CD14-positive monocyte (primary cell): ENCODE measurements at regions not wholly inside any gene's neighbourhood (a gene's known extent, or its start where the extent isn't known, plus 50 kb on each side); places are given as distances from the start of the nearest gene placed in this dataset.

Source experiments
- DNase-seq, 3 donors: peaks; one replicate each; pipeline ENCODE4 v3.0.0-alpha.2; 2011 to 2022
- H2AFZ ChIP-seq: 2 replicates; pipeline ENCODE4 v1.6.0; 2012; ENCODE audit warnings: mild to moderate bottlenecking, low read depth, low read length, inconsistent platforms; ENCODE audit not compliant: insufficient read depth, poor library complexity, severe bottlenecking
- H3K27ac ChIP-seq, 2 donors: 1 replicate in 1 of 2; 2 replicates in 1 of 2; pipeline ENCODE4 v1.5.1; 2012 to 2013; ENCODE audit warnings: low read length in 2 of 2, control low read depth in 1 of 2, inconsistent platforms in 1 of 2, low read depth in 1 of 2, mild to moderate bottlenecking in 1 of 2
- H3K27me3 ChIP-seq, 2 donors: one replicate each; pipeline versions ENCODE4 v1.6.0 to v1.6.1; 2011 to 2013; ENCODE audit warnings: low read length in 2 of 2; ENCODE audit not compliant: control insufficient read depth in 2 of 2, insufficient read depth in 2 of 2
- H3K36me3 ChIP-seq, 2 donors: replicated peaks in 1 of 2; 1 replicate in 1 of 2; 2 replicates in 1 of 2; pipeline versions ENCODE4 v1.5.1 to v1.6.1; 2012 to 2013; ENCODE audit warnings: low read length in 2 of 2, control low read depth in 1 of 2, inconsistent platforms in 1 of 2, mild to moderate bottlenecking in 1 of 2; ENCODE audit not compliant: insufficient read depth in 2 of 2, control insufficient read depth in 1 of 2
- H3K4me1 ChIP-seq, 2 donors: 1 replicate in 1 of 2; 2 replicates in 1 of 2; pipeline versions ENCODE4 v1.5.1 to v1.6.1; 2012 to 2013; ENCODE audit warnings: low read length in 2 of 2, control low read depth in 1 of 2, inconsistent platforms in 1 of 2, mild to moderate bottlenecking in 1 of 2, moderate library complexity in 1 of 2; ENCODE audit not compliant: insufficient read depth in 2 of 2, control insufficient read depth in 1 of 2
- H3K4me2 ChIP-seq: replicated peaks from 2 replicates; pipeline ENCODE3; 2012; ENCODE audit warnings: low read length, moderate library complexity, mild to moderate bottlenecking; ENCODE audit not compliant: poor library complexity, severe bottlenecking; ENCODE audit errors: extremely low read depth
- H3K4me3 ChIP-seq, 3 experiments: fragments of 200-600 bp in 1 of 3; sonication (generic) in 1 of 3; replicated peaks in 1 of 3; 1 replicate in 2 of 3; 2 replicates in 1 of 3; pipeline ENCODE4 v1.5.1; 2011 to 2013; ENCODE audit warnings: low read length in 3 of 3, mild to moderate bottlenecking in 3 of 3, control low read depth in 2 of 3, low read depth in 2 of 3, inconsistent platforms in 1 of 3, moderate library complexity in 1 of 3
- H3K79me2 ChIP-seq: 2 replicates; pipeline ENCODE4 v1.6.0; 2012; ENCODE audit warnings: mild to moderate bottlenecking, control low read depth, inconsistent platforms, low read length, moderate library complexity; ENCODE audit not compliant: insufficient read depth
- H3K9ac ChIP-seq: 2 replicates; pipeline ENCODE4 v1.6.0; 2017; ENCODE audit warnings: low read length, mild to moderate bottlenecking; ENCODE audit not compliant: insufficient read depth, poor library complexity, severe bottlenecking
- H3K9me3 ChIP-seq, 2 donors: replicated peaks in 1 of 2; 1 replicate in 1 of 2; 2 replicates in 1 of 2; pipeline versions ENCODE4 v1.5.1 to v1.6.1; 2012 to 2013; ENCODE audit warnings: low read length in 2 of 2, control low read depth in 1 of 2; ENCODE audit not compliant: control insufficient read depth in 1 of 2, insufficient read depth in 1 of 2
- H4K20me1 ChIP-seq: 2 replicates; pipeline ENCODE4 v1.6.0; 2012; ENCODE audit warnings: mild to moderate bottlenecking, low read length, control low read depth, moderate library complexity; ENCODE audit not compliant: insufficient read depth
- H3K27ac Mint-ChIP-seq, 7 donors: one replicate each; pipeline ENCODE4 v1.8.0; 2020; ENCODE audit warnings: mild to moderate bottlenecking in 7 of 7, mixed read lengths in 7 of 7, moderate library complexity in 6 of 7, inconsistent platforms in 2 of 7
- H3K27me3 Mint-ChIP-seq, 3 donors: one replicate each; pipeline ENCODE4 v1.8.0; 2021 to 2022; ENCODE audit warnings: low read depth in 3 of 3, mild to moderate bottlenecking in 3 of 3, mixed read lengths in 3 of 3, moderate library complexity in 3 of 3, inconsistent platforms in 1 of 3
- H3K36me3 Mint-ChIP-seq, 2 donors: one replicate each; pipeline ENCODE4 v1.8.0; 2020; ENCODE audit warnings: mixed read lengths in 2 of 2, inconsistent platforms in 1 of 2, mild to moderate bottlenecking in 1 of 2
- H3K4me1 Mint-ChIP-seq: one replicate; pipeline ENCODE4 v1.8.0; 2020; ENCODE audit warnings: mild to moderate bottlenecking, mixed read lengths
- H3K4me3 Mint-ChIP-seq, 2 donors: one replicate each; pipeline ENCODE4 v1.8.0; 2020; ENCODE audit warnings: mild to moderate bottlenecking in 2 of 2, mixed read lengths in 2 of 2, moderate library complexity in 1 of 2
- H3K9me3 Mint-ChIP-seq, 7 donors: one replicate each; pipeline ENCODE4 v1.8.0; 2020 to 2022; ENCODE audit warnings: mixed read lengths in 7 of 7, mild to moderate bottlenecking in 6 of 7, moderate library complexity in 6 of 7, inconsistent platforms in 2 of 7
- WGBS: methylation state at CpG from one replicate; pipeline ENCODE4 v1.1.5; 2013; ENCODE audit warnings: missing lambda C conversion rate; ENCODE audit not compliant: insufficient coverage; 5-methylcytosine and 5-hydroxymethylcytosine counted together
- intact Hi-C, 2 donors: fragments of 100-400 bp; cut with micrococcal nuclease; formaldehyde crosslinking; loops; one replicate each; pipeline versions ENCODE4 v1.15.0 to v1.15.1; 2023
- TF ChIP-seq, protein P1 (sequence below): fragments of 200-600 bp; IDR thresholded peaks from one replicate; pipeline ENCODE4 v1.8.0; 2022; ENCODE audit warnings: antibody characterized with exemption, mild to moderate bottlenecking

DNA sequence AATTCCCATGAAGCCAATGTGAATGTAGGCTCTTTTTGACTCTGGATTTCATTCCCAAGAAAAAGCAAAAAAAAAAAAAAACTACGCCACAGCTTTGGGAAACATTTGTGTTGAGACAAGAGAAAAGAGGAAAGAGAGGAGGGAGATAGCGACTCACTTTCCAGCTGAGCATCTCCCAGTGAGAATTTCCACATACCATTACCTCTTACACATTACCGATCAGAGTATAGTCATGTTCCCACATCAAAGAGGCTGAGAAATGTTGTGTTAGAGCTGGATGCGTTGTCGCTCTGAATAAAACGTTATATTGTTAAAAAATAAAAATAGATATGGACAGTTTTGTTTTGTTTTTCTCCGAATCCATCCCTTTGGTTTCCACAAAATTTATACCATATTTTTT, 1019.3 kb upstream of the ADGRB3 start:
- H3K4me3 ChIP-seq, result no peak overlapping the region
- no peaks in the 10 kb centered on the region for H3K36me3 ChIP-seq
- H3K9me3 ChIP-seq, result no peaks in the 10 kb centered on the region
- H3K27ac ChIP-seq, result no peak overlapping the region
- Mint-ChIP-seq H3K36me3 (no peaks in the 10 kb centered on the region), H3K4me1 (no peaks in the 10 kb centered on the region), H3K4me3 (no peak overlapping the region), H3K9me3 (peaks cover 0 to 4% (median 0%) of the 10 kb centered on the region in 7 donors), H3K27ac (no peak overlapping the region), H3K27me3 (peaks cover 0 to 1% (median 0%) of the 10 kb centered on the region in 3 donors)
- H3K4me1 ChIP-seq, result no peaks in the 10 kb centered on the region
- no peaks in the 10 kb centered on the region for H3K79me2 ChIP-seq
- H3K27me3 ChIP-seq, result no peaks in the 10 kb centered on the region
- intact Hi-C loops, result no loop called here
- TF ChIP-seq, protein P1, sequence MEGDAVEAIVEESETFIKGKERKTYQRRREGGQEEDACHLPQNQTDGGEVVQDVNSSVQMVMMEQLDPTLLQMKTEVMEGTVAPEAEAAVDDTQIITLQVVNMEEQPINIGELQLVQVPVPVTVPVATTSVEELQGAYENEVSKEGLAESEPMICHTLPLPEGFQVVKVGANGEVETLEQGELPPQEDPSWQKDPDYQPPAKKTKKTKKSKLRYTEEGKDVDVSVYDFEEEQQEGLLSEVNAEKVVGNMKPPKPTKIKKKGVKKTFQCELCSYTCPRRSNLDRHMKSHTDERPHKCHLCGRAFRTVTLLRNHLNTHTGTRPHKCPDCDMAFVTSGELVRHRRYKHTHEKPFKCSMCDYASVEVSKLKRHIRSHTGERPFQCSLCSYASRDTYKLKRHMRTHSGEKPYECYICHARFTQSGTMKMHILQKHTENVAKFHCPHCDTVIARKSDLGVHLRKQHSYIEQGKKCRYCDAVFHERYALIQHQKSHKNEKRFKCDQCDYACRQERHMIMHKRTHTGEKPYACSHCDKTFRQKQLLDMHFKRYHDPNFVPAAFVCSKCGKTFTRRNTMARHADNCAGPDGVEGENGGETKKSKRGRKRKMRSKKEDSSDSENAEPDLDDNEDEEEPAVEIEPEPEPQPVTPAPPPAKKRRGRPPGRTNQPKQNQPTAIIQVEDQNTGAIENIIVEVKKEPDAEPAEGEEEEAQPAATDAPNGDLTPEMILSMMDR, result no peak
- no peaks in the 10 kb centered on the region for H4K20me1 ChIP-seq
- no peak for DNase-seq
- H2AFZ ChIP-seq, result no peak overlapping the region
- no peak overlapping the region for H3K4me2 ChIP-seq
- no CpG with 5 or more reads among the region's 7 CpGs for WGBS
- no peak overlapping the region for H3K9ac ChIP-seq

DNA sequence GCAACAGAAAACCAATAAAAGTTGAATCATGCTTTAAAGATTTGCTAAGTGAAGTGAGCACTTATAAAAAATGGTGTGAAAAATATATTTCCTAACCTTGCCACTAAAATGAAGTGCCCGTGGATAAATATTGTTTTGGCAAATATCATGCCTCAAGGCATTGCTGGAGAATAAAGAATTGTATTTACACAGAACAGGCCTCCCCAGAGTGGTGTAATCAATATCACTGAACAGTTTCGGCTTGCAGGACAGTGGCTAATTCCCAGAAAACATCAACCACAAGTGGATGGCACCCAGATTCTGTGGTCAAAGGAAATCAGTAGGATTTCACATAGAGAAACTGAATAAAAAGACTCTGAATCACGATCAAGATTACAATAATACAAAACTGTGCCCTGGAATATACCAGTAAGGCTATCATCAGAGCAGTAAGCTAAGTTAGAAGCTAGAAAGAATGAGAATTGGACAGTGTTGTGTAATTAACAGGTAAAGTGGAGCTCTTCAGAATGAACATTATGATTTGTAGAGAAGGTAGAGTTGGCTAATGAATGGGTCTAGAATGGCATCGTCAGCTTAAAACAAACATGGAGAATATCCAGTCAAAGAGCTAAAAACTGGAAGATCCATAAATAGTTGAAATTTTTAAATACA, 1026.9 kb upstream of the ADGRB3 start:
- Histone ChIP-seq H3K79me2 (no peaks in the 10 kb centered on the region), H3K4me3 (no peak overlapping the region), H3K27ac (no peak overlapping the region), H3K9me3 (no peaks in the 10 kb centered on the region), H2AFZ (no peak overlapping the region), H3K4me2 (no peak overlapping the region), H3K9ac (no peak overlapping the region), H3K36me3 (no peaks in the 10 kb centered on the region), H3K4me1 (no peaks in the 10 kb centered on the region), H4K20me1 (no peaks in the 10 kb centered on the region), H3K27me3 (no peaks in the 10 kb centered on the region)
- intact Hi-C loops, result no loop called here
- H3K4me1 Mint-ChIP-seq, result no peaks in the 10 kb centered on the region
- no peaks in the 10 kb centered on the region for H3K36me3 Mint-ChIP-seq
- no peak overlapping the region for H3K4me3 Mint-ChIP-seq
- no peak for DNase-seq
- H3K27ac Mint-ChIP-seq, result no peak overlapping the region
- no peaks in the 10 kb centered on the region for H3K27me3 Mint-ChIP-seq
- WGBS, result no CpG with 5 or more reads among the region's 4 CpGs
- TF ChIP-seq, protein P1, result no peak
- H3K9me3 Mint-ChIP-seq, result peaks cover 0 to 7% (median 3%) of the 10 kb centered on the region in 7 donors
